ENCODE measurements at regions not wholly inside any gene's neighbourhood (a gene's known extent, or its start where the extent isn't known, plus 50 kb on each side); places are given as distances from the start of the nearest gene placed in this dataset.

DNA sequence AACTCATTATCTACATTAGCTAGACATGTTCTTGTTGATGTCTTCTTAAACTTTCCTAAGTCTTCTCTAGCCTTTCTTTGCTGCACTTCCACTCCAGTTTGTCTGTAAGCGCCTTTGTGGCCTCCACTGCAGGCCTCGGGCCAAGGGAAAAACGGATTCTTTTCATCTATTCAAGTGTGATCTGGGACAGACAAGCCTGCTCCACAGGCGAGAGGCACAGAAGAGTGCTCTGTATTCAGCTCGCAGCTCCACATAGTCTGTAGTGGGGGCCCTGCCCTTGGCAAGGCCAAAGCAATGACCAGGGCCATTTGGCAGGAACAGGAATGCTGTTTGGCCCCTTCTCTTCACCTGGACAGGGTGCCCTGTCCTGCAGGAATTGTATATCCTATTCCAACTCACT lies 84.1 kb upstream of the BARX2 start:
- TF ChIP-seq ZFP30 (CRISPR knock-in tag; IDR thresholded peaks at IDR 0.05): no peak
- TF ChIP-seq TOX (CRISPR knock-in tag; IDR thresholded peaks at IDR 0.05; ENCODE audit: borderline replicate concordance): no peak
- TF ChIP-seq ZNF565 (CRISPR knock-in tag; conservative IDR thresholded peaks at IDR 0.05; ENCODE audit: low read depth): no peak

All from SK-N-SH treated with all-trans-retinoic acid at 6 μM for 48 hours (cell line).